Gastrocnemius medialis (tissue), 4 donors: ENCODE measurements at regions not wholly inside any gene's neighbourhood (a gene's known extent, or its start where the extent isn't known, plus 50 kb on each side); places are given as distances from the start of the nearest gene placed in this dataset.

Experiments
- ATAC-seq, 2 donors: fragments of 150-250 bp; one replicate each; pipeline ENCODE4 v1.9.1; 2016
- DNase-seq, 2 donors: peaks; one replicate each; pipeline ENCODE4 v3.0.0-alpha.2; 2019
- H3K27ac ChIP-seq, 4 donors: fragments of 200-600 bp; sonication (generic); 1 replicate in 1 of 4; 2 replicates in 3 of 4; pipeline ENCODE4 v1.5.1; 2016 to 2018; ENCODE audit warnings: mild to moderate bottlenecking in 2 of 4, moderate library complexity in 1 of 4
- H3K27me3 ChIP-seq, 3 donors: fragments of 200-600 bp; sonication (generic) in 2 of 3; 1 replicate in 1 of 3; 2 replicates in 2 of 3; pipeline versions ENCODE4 v1.5.1 to v1.6.0; 2016 to 2019; ENCODE audit warnings: mild to moderate bottlenecking in 1 of 3, moderate library complexity in 1 of 3
- H3K36me3 ChIP-seq, 2 donors: fragments of 200-600 bp; sonication (generic) in 1 of 2; one replicate each; pipeline ENCODE4 v1.5.1; 2017 to 2018
- H3K4me1 ChIP-seq, 2 donors: fragments of 200-600 bp; sonication (generic) in 1 of 2; one replicate each; pipeline ENCODE4 v1.5.1; 2016 to 2017; ENCODE audit warnings: mild to moderate bottlenecking in 2 of 2
- H3K4me3 ChIP-seq, 4 donors: fragments of 200-600 bp; sonication (generic) in 3 of 4; 1 replicate in 1 of 4; 2 replicates in 3 of 4; pipeline ENCODE4 v1.5.1; 2016 to 2019; ENCODE audit warnings: mild to moderate bottlenecking in 2 of 4
- H3K9me3 ChIP-seq, 3 donors: fragments of 200-600 bp; sonication (generic) in 2 of 3; 1 replicate in 1 of 3; 2 replicates in 2 of 3; pipeline ENCODE4 v1.5.1; 2016 to 2019
- POLR2A ChIP-seq, 2 donors: fragments of 450-650 bp; IDR thresholded peaks; one replicate each; pipeline ENCODE4 v1.6.1; 2017; ENCODE audit warnings: antibody characterized with exemption in 2 of 2, mild to moderate bottlenecking in 2 of 2, moderate library complexity in 2 of 2
- in situ Hi-C, 4 donors: fragments of 200-750 bp; cut with MboI; loops; one replicate each; pipeline versions ENCODE4 v1.15.0 to v1.8.0; 2017; ENCODE audit warnings: low sequenced_read_pairs in 4 of 4
- intact Hi-C: fragments of 100-400 bp; cut with DNase I; formaldehyde crosslinking; loops from one replicate; pipeline ENCODE4 v1.15.1; 2023; ENCODE audit warnings: low total_unique reads
- TF ChIP-seq, protein P1 (sequence below), 5 experiments: fragments of 450-650 bp in 3 of 5; fragments of 200-600 bp in 2 of 5; sonication (generic) in 2 of 5; IDR thresholded peaks in 4 of 5; conservative IDR thresholded peaks in 1 of 5; 1 replicate in 4 of 5; 2 replicates in 1 of 5; pipeline ENCODE4 v1.5.1; 2016 to 2019; ENCODE audit warnings: antibody characterized with exemption in 5 of 5, mild to moderate bottlenecking in 3 of 5, moderate library complexity in 3 of 5

DNA sequence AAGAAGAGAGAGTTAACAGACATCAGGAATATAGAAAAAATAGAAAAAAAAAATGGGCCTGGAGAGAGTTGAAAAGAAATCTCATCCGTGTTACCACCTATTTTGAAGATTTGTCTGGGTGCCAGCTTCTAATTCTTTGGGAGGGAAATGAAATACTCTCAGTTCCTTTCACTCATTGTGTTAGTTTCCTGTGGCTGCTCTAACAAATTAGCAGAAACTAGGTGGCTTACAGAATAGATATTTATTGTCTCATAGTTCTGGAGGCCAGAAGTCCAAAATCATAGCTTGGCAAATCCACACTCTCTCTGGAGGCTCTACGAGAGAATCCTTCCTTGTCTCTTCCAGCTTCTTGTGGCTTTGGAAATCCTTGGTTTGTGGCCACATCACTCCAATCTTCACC lies 225.1 kb upstream of the BTBD3 start:
- H3K27ac ChIP-seq: no peak overlapping the region
- in situ Hi-C loops: loop anchor here in 1 of 4 donors (25.0 kb wide), 1 partner anchor 1395 kb away; no protein-coding TSS in a partner anchor
- ATAC-seq: no peak

DNA sequence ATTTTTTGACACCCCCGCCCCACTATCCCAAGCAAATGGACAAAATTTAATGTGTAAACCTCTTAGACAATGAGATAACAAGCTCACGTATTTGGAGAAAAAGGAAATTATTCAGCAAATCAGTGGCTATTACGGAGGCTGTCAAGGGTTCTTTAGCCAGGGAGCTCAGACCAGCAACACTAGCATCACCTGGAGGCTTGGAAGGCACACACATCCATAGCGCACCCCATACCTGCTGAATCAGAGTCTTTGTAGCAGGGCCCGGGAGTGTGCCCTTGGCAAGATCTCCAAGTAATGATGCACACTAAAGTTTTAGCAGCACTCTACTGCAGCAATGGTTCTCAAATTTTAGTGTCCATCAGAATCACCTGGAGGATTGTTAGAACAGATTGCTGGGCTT lies 223.2 kb upstream of the BTBD3 start:
- no peak for ATAC-seq

More for the DNA sequence above, 225.1 kb upstream of the BTBD3 start:
- Histone ChIP-seq H3K4me3 (no peak overlapping the region), H3K27me3 (no peaks in the 10 kb centered on the region), H3K36me3 (no peaks in the 10 kb centered on the region), H3K4me1 (no peaks in the 10 kb centered on the region), H3K9me3 (no peaks in the 10 kb centered on the region)
- DNase-seq: no peak
- intact Hi-C loops: no loop called here
- TF ChIP-seq, protein P1, sequence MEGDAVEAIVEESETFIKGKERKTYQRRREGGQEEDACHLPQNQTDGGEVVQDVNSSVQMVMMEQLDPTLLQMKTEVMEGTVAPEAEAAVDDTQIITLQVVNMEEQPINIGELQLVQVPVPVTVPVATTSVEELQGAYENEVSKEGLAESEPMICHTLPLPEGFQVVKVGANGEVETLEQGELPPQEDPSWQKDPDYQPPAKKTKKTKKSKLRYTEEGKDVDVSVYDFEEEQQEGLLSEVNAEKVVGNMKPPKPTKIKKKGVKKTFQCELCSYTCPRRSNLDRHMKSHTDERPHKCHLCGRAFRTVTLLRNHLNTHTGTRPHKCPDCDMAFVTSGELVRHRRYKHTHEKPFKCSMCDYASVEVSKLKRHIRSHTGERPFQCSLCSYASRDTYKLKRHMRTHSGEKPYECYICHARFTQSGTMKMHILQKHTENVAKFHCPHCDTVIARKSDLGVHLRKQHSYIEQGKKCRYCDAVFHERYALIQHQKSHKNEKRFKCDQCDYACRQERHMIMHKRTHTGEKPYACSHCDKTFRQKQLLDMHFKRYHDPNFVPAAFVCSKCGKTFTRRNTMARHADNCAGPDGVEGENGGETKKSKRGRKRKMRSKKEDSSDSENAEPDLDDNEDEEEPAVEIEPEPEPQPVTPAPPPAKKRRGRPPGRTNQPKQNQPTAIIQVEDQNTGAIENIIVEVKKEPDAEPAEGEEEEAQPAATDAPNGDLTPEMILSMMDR (IDR thresholded peaks at IDR 0.05 in 4 of 5, conservative IDR thresholded peaks at IDR 0.05 in 1 of 5): no peak
- TF ChIP-seq POLR2A (IDR thresholded peaks at IDR 0.05): no peak

DNA sequence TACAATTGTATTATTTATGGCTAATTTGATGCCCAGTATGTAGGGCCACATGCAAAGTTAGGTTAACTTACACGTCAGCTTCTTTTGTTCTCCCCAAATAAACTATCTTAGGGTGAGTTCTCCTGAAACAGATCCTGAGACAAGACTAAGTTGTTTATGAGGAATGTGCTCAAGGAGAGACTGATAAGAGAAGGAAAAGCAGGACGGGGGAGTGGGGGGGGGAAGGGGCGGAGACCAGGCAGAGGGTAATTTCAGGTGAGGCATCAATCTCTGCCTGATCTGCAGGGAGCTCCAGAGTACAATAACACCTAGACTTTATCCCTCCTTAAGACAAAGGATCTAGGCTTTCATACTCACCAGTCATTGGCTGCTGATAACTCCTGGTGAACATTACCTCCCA lies 220.6 kb upstream of the BTBD3 start:
- in situ Hi-C loops (loop anchor here in 1 of 4 donors (25.0 kb wide), 1 partner anchor 1390 kb away; no protein-coding TSS in a partner anchor), intact Hi-C loops (no loop called here)
- Histone ChIP-seq H3K9me3 (no peaks in the 10 kb centered on the region), H3K4me1 (no peaks in the 10 kb centered on the region), H3K27ac (no peak overlapping the region), H3K4me3 (no peak overlapping the region), H3K36me3 (no peaks in the 10 kb centered on the region), H3K27me3 (no peaks in the 10 kb centered on the region)
- ATAC-seq (no peak), DNase-seq (no peak)
- no peak for TF ChIP-seq POLR2A (IDR thresholded peaks at IDR 0.05)
- TF ChIP-seq, protein P1 (IDR thresholded peaks at IDR 0.05 in 4 of 5, conservative IDR thresholded peaks at IDR 0.05 in 1 of 5): no peak

More for the DNA sequence above, 223.2 kb upstream of the BTBD3 start:
- Histone ChIP-seq H3K27me3 (no peaks in the 10 kb centered on the region), H3K27ac (no peak overlapping the region), H3K4me1 (no peaks in the 10 kb centered on the region), H3K9me3 (no peaks in the 10 kb centered on the region), H3K4me3 (no peak overlapping the region), H3K36me3 (no peaks in the 10 kb centered on the region)
- no peak for DNase-seq
- intact Hi-C loops (no loop called here), in situ Hi-C loops (loop anchor here in 1 of 4 donors (25.0 kb wide), 1 partner anchor 1393 kb away; no protein-coding TSS in a partner anchor)
- TF ChIP-seq, protein P1 (IDR thresholded peaks at IDR 0.05 in 4 of 5, conservative IDR thresholded peaks at IDR 0.05 in 1 of 5): no peak
- TF ChIP-seq POLR2A (IDR thresholded peaks at IDR 0.05): no peak

DNA sequence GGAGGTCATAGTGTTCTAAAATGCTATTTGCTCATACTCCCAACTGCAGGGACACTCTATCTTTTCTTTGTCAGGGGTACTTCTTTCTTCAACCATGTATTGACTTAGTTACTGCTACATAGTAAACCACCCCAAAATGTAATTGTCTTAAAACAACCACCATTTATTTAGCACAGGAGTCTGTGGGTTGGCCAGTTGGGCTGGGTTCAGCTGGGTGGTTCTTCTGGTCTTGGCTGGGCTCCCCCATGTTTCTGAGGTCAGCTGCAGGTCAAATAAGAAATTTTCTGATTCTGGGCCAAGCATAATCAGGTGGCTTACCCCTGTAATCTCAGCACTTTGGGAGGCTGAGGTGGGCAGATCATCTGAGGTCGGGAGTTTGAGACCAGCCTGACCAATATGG lies 220.0 kb upstream of the BTBD3 start:
- H3K27me3 ChIP-seq: no peaks in the 10 kb centered on the region
- no peaks in the 10 kb centered on the region for H3K36me3 ChIP-seq
- no peaks in the 10 kb centered on the region for H3K9me3 ChIP-seq
- H3K4me3 ChIP-seq: no peak overlapping the region
- no peak overlapping the region for H3K27ac ChIP-seq
- no peak for ATAC-seq
- in situ Hi-C loops: loop anchor here in 1 of 4 donors (25.0 kb wide), 1 partner anchor 1390 kb away; no protein-coding TSS in a partner anchor
- no peak for DNase-seq
- intact Hi-C loops: no loop called here
- TF ChIP-seq, protein P1 (IDR thresholded peaks at IDR 0.05 in 4 of 5, conservative IDR thresholded peaks at IDR 0.05 in 1 of 5): no peak
- no peak for TF ChIP-seq POLR2A (IDR thresholded peaks at IDR 0.05)
- H3K4me1 ChIP-seq: no peaks in the 10 kb centered on the region

DNA sequence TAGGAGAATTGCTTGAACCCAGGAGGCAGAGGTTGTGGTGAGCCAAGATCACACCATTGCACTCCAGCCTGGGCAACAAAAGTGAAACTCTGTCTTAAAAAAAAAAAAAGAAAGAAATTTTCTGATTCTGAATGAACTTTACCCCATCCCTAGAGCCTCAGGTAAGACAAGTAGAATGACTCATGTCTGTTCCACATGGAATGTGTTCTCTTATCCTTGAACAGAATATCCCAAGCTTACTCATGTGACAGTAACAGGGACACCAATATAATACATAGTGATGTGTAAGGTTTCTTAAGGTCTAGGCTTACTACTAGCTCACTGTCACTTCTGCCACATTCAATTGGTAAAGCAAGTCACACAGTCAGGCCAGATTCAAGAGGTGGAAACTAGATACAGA lies 219.6 kb upstream of the BTBD3 start:
- in situ Hi-C loops: loop anchor here in 1 of 4 donors (25.0 kb wide), 1 partner anchor 1389 kb away; no protein-coding TSS in a partner anchor
- H3K9me3 ChIP-seq: no peaks in the 10 kb centered on the region
- intact Hi-C loops: no loop called here
- ATAC-seq (no peak), DNase-seq (no peak)
- TF ChIP-seq, protein P1 (IDR thresholded peaks at IDR 0.05 in 4 of 5, conservative IDR thresholded peaks at IDR 0.05 in 1 of 5): no peak
- no peak for TF ChIP-seq POLR2A (IDR thresholded peaks at IDR 0.05)
- H3K36me3 ChIP-seq: no peaks in the 10 kb centered on the region
- no peaks in the 10 kb centered on the region for H3K4me1 ChIP-seq
- no peak overlapping the region for H3K4me3 ChIP-seq
- no peak overlapping the region for H3K27ac ChIP-seq
- no peaks in the 10 kb centered on the region for H3K27me3 ChIP-seq
